ENCODE measurements at regions not wholly inside any gene's neighbourhood (a gene's known extent, or its start where the extent isn't known, plus 50 kb on each side); places are given as distances from the start of the nearest gene placed in this dataset.
"Not testable (repeated sequence)": the region's sequence is repeated elsewhere in the genome, so short reads cannot be mapped to it uniquely, and the experiment has no call there.

DNA sequence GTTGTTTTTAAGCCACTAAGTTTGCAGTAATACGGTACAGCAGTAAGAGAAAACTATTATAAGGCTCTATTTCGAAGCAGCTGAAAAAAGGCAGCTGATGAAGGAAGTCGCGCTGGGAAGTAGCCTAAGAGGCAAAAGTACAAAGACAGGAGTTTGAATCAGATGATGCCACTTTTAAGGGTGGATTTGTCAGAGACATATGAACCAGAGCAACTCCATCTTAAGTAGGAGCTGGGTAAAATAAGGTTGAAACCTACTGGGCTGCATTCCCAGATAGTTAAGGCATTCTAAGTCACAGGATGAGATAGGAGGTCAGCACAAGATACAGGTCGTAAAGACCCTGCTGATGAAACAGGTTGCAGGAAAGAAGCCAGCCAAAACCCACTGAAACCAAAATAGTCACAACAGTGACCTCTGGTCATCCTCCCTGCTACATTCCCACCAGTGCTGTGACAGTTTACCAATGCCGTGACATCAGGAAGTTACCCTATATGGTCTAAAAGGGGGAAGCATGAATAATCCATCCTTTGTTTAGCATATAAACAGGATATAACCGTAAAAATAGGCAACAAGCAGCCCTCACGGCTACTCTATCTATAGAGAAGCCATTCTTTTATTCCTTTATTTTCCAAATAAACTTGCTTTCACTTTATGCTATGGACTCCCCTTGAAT is 91.8 kb upstream of the PRSS3 start:
- Histone ChIP-seq H3K9ac (ENCODE audit: insufficient read length) (no peak overlapping the region), H3K36me3 (ENCODE audit: insufficient read depth, low read length) (no peaks in the 10 kb centered on the region), H3K27ac (no peak overlapping the region), H3K9me3 (ENCODE audit: low read depth, low read length) (no peaks in the 10 kb centered on the region), H3K4me3 (no peak overlapping the region)
- no peak for DNase-seq (ENCODE audit: low read depth, low spot score)
- TF ChIP-seq POLR2AphosphoS5 (IDR thresholded peaks at IDR 0.05; ENCODE audit: borderline replicate concordance, low read depth, low read length) (no peak), EZH2 (IDR thresholded peaks at IDR 0.05) (no peak), FOXP2 (optimal IDR thresholded peaks at IDR 0.05; ENCODE audit: control extremely low read depth, extremely low read length, insufficient read depth) (no peak)

DNA sequence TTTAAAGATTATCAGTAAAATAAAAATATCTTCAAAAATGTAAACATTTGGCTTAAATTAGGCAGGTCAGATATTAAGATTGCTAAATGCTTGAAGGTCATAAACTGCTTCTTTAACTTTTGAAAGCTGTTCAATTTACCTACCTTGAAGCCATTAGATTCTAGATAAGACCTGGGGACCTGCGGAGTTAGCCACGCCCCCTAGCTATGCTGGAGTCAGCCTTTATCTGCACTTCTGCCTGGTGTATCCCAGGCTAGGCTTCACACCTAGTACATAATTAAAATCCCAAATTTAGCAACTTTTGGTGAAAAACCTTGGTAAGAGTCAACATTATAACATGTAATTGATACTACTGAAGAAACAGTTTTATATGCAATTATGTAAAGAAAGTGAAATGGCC is 89.9 kb upstream of the PRSS3 start:
- not testable (repeated sequence) for DNase-seq (ENCODE audit: low read depth, low spot score); H3K9ac ChIP-seq (ENCODE audit: insufficient read length); H3K4me3 ChIP-seq; H3K36me3 ChIP-seq (ENCODE audit: insufficient read depth, low read length); H3K9me3 ChIP-seq (ENCODE audit: low read depth, low read length); H3K27ac ChIP-seq

DNA sequence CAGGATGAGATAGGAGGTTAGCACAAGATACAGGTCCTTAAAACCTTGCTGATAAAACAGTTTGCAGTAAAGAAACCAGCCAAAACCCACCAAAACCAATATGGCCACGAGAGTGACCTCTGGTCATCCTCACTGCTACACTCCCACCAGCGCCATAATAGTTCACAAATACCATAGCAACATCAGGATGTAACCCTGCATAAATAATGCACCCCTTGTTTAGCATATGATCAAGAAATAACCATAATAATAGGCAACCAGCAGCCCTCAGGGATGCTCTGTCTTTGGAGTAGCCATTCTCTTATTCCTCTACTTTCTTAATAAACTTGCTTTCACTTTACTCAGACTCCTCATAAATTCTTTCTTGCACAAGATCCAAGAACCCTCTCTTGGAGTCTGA is 86.9 kb upstream of the PRSS3 start:
- H3K9me3 ChIP-seq (ENCODE audit: low read depth, low read length), result no peaks in the 10 kb centered on the region
- no peak overlapping the region for H3K9ac ChIP-seq (ENCODE audit: insufficient read length)
- H3K4me3 ChIP-seq, result no peak overlapping the region
- TF ChIP-seq EZH2 (IDR thresholded peaks at IDR 0.05) (no peak), FOXP2 (optimal IDR thresholded peaks at IDR 0.05; ENCODE audit: control extremely low read depth, extremely low read length, insufficient read depth) (no peak), POLR2AphosphoS5 (IDR thresholded peaks at IDR 0.05; ENCODE audit: borderline replicate concordance, low read depth, low read length) (no peak)
- H3K27ac ChIP-seq, result no peak overlapping the region
- DNase-seq (ENCODE audit: low read depth, low spot score), result no peak
- H3K36me3 ChIP-seq (ENCODE audit: insufficient read depth, low read length), result no peaks in the 10 kb centered on the region

DNA sequence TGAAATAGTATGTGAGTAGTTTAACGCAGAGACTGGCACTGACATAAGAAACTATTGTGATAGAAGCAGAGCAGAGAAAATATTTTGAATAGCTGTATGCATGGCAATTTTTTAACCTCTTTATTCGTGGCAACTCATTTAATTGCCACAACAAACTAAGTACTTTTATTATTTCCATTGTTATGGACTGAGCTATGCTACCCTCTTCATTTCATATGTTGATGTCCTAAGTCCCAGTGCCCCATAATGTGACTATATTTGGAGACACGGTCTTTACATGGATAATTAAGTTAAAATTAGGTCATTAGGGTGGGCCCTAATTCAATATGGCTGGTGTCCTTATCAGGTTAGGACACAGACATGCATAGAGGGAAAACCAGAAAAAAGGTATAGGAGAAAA is 86.1 kb upstream of the PRSS3 start:
- no peak for DNase-seq (ENCODE audit: low read depth, low spot score)
- no peak overlapping the region for H3K4me3 ChIP-seq
- no peak overlapping the region for H3K9ac ChIP-seq (ENCODE audit: insufficient read length)
- no peak overlapping the region for H3K27ac ChIP-seq
- no peak for TF ChIP-seq FOXP2 (optimal IDR thresholded peaks at IDR 0.05; ENCODE audit: control extremely low read depth, extremely low read length, insufficient read depth)
- no peak for TF ChIP-seq POLR2AphosphoS5 (IDR thresholded peaks at IDR 0.05; ENCODE audit: borderline replicate concordance, low read depth, low read length)
- no peak for TF ChIP-seq EZH2 (IDR thresholded peaks at IDR 0.05)
- no peaks in the 10 kb centered on the region for H3K9me3 ChIP-seq (ENCODE audit: low read depth, low read length)
- no peaks in the 10 kb centered on the region for H3K36me3 ChIP-seq (ENCODE audit: insufficient read depth, low read length)

DNA sequence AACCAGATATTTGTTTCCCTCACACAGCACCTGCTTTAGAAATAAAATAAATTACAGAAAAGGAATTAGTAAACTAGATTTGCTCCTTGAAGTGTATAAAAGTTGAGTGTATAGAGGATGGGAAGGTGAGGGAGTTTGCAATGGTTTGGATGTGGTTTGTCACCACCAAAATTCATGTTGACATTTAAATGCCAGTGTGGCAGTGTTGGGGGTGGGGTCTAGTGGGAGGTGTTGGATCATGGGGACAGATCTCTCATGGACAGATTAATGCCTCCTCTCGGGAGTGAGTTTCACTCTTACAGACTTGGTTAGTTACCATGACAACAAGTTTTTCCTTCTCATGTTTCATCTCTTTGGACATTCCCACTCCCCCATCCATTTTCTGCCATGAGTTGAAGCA is 83.9 kb upstream of the PRSS3 start:
- H3K9me3 ChIP-seq (ENCODE audit: low read depth, low read length); H3K9ac ChIP-seq (ENCODE audit: insufficient read length); H3K4me3 ChIP-seq; H3K36me3 ChIP-seq (ENCODE audit: insufficient read depth, low read length); H3K27ac ChIP-seq; DNase-seq (ENCODE audit: low read depth, low spot score): not testable (repeated sequence)

DNA sequence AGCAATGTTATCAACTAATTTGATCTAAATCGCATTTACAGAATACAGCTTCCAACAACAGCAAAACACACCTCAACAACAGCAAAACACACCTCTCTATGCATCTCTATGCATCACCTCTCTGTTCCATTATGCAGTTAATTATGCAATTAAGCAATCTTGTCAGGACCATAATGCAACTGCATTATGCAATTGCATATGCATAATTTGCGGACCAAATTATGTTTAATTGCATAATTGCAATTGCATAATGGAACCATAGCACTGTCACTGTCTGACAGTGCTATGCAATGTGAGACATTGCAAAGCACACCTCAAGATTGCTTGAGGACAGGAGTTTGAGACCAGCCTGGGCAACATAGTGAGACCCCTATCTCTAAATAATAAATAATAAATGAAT is 80.4 kb upstream of the PRSS3 start:
- H3K36me3 ChIP-seq (ENCODE audit: insufficient read depth, low read length), result no peaks in the 10 kb centered on the region
- no peak overlapping the region for H3K9ac ChIP-seq (ENCODE audit: insufficient read length)
- no peak overlapping the region for H3K4me3 ChIP-seq
- H3K27ac ChIP-seq, result no peak overlapping the region
- H3K9me3 ChIP-seq (ENCODE audit: low read depth, low read length), result no peaks in the 10 kb centered on the region
- no peak for TF ChIP-seq POLR2AphosphoS5 (IDR thresholded peaks at IDR 0.05; ENCODE audit: borderline replicate concordance, low read depth, low read length)
- no peak for TF ChIP-seq FOXP2 (optimal IDR thresholded peaks at IDR 0.05; ENCODE audit: control extremely low read depth, extremely low read length, insufficient read depth)
- no peak for TF ChIP-seq EZH2 (IDR thresholded peaks at IDR 0.05)
- no peak for DNase-seq (ENCODE audit: low read depth, low spot score)

DNA sequence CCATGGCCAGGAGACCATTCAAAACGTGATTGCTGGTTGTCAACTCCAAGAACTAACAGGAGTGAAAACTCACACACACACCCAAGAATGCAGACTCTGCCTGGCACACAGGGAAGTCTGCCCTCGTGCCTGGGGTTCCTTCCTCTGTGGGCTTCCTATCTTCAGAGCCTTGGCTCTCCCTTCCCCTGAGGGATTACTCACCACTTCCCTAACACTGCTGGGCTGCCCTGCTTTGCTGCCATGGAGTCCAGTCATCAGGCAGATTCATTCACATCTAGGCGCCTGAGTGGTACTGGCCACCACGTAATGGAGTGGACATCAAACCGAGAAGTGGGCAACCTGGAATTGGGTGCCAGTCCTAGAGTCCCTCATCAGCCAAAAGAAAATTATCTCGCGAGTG is 76.4 kb upstream of the PRSS3 start:
- no peak overlapping the region for H3K4me3 ChIP-seq
- no peak overlapping the region for H3K9ac ChIP-seq (ENCODE audit: insufficient read length)
- no peak for DNase-seq (ENCODE audit: low read depth, low spot score)

DNA sequence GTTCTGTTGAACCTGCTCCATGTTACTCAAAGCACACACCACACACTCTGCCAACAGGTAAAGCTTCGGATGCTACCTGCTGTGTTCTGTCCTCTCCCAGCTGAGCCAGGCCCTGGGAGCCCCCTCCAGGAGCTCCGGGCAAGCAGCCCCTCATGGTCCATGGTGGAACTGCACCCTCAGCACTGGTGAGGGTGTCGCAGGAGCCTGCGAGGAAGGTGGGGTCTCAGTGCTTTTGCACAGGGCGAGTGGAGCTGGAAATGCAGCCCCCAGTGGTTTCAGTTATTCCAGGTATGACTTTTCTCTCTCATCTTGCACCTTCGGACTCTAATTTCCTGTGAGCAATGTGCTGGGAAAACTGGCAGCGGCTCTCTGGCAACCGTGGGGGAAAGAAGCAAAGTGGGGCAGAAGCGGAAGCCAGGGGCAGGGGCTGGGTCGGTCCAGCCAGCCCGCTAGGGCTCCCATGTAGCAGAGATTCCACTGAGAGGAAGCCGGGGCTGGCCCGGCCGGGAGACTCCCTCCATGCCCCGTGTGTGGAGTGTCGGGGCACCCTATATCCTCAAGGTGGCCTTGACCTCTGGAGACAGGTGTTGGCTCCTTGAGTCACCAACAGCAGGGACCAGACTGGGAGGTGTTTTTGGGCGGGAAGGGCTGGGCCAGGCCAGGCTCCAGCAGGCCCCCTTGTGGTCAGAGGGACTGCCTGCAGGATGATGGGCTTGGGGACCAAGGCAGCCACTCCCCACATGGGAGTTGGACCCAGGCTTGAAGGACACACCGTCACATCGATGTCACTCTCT is 75.6 kb upstream of the PRSS3 start:
- no peak overlapping the region for H3K27ac ChIP-seq
- H3K4me3 ChIP-seq, result no peak overlapping the region
- DNase-seq (ENCODE audit: low read depth, low spot score), result no peak
- TF ChIP-seq POLR2AphosphoS5 (IDR thresholded peaks at IDR 0.05; ENCODE audit: borderline replicate concordance, low read depth, low read length), result no peak
- no peaks in the 10 kb centered on the region for H3K36me3 ChIP-seq (ENCODE audit: insufficient read depth, low read length)
- H3K9me3 ChIP-seq (ENCODE audit: low read depth, low read length), result no peaks in the 10 kb centered on the region
- H3K9ac ChIP-seq (ENCODE audit: insufficient read length), result no peak overlapping the region

More for the DNA sequence above, 76.4 kb upstream of the PRSS3 start:
- H3K27ac ChIP-seq, result no peak overlapping the region
- H3K9me3 ChIP-seq (ENCODE audit: low read depth, low read length), result no peaks in the 10 kb centered on the region
- no peak for TF ChIP-seq POLR2AphosphoS5 (IDR thresholded peaks at IDR 0.05; ENCODE audit: borderline replicate concordance, low read depth, low read length)
- TF ChIP-seq EZH2 (IDR thresholded peaks at IDR 0.05), result no peak
- TF ChIP-seq FOXP2 (optimal IDR thresholded peaks at IDR 0.05; ENCODE audit: control extremely low read depth, extremely low read length, insufficient read depth), result no peak
- no peaks in the 10 kb centered on the region for H3K36me3 ChIP-seq (ENCODE audit: insufficient read depth, low read length)

Data from SK-N-MC (cell line).